ENCODE measurements at regions not wholly inside any gene's neighbourhood (a gene's known extent, or its start where the extent isn't known, plus 50 kb on each side); places are given as distances from the start of the nearest gene placed in this dataset.
A peak's percentile ranks its signal among the peaks of the same experiment; 100 is the strongest.

GRCh38 chr6:95515975-95516374, 61.4 kb upstream of the MANEA start:
- H3K27ac ChIP-seq: no peak overlapping the region
- H3K27me3 ChIP-seq: no peaks in the 10 kb centered on the region
- no peaks in the 10 kb centered on the region for H3K4me1 ChIP-seq
- intact Hi-C loops (cut with DNase I; ENCODE audit: low total_unique reads): no loop called here
- no peaks in the 10 kb centered on the region for H3K9me3 ChIP-seq
- TF ChIP-seq CTCF (IDR thresholded peaks at IDR 0.05): no peak
- TF ChIP-seq POLR2A (IDR thresholded peaks at IDR 0.05): no peak
- no peaks in the 10 kb centered on the region for H3K36me3 ChIP-seq (ENCODE audit: low read depth, missing control alignments)
- DNase-seq: no peak
- no peak overlapping the region for H3K4me3 ChIP-seq
- WGBS, 2 donors: 84 to 86% methylated on average over 2 of the region's 2 CpGs

GRCh38 chr6:95517004-95517403, 60.3 kb upstream of the MANEA start:
- Histone ChIP-seq H3K36me3 (ENCODE audit: low read depth, missing control alignments) (no peaks in the 10 kb centered on the region), H3K27me3 (no peaks in the 10 kb centered on the region), H3K9me3 (no peaks in the 10 kb centered on the region), H3K4me1 (peaks cover 6% of the 10 kb centered on the region), H3K27ac (no peak overlapping the region), H3K4me3 (no peak overlapping the region)
- no peak for TF ChIP-seq POLR2A (IDR thresholded peaks at IDR 0.05)
- TF ChIP-seq CTCF (IDR thresholded peaks at IDR 0.05): no peak
- intact Hi-C loops (cut with DNase I; ENCODE audit: low total_unique reads): no loop called here
- 76 to 88% methylated on average over 2 of the region's 2 CpGs for WGBS, 2 donors
- no peak for DNase-seq

- TF ChIP-seq POLR2A (IDR thresholded peaks at IDR 0.05) (no peak), CTCF (IDR thresholded peaks at IDR 0.05) (no peak)
Observed at GRCh38 chr6:95517568-95517967, 59.8 kb upstream of the MANEA start.

GRCh38 chr6:95518630-95519227, 58.6 kb upstream of the MANEA start:
- Histone ChIP-seq H3K27me3 (no peaks in the 10 kb centered on the region), H3K4me1 (peaks cover 6% of the 10 kb centered on the region), H3K4me3 (peak overlapping the region; percentile 31 to 43), H3K36me3 (ENCODE audit: low read depth, missing control alignments) (no peaks in the 10 kb centered on the region), H3K9me3 (no peaks in the 10 kb centered on the region), H3K27ac (no peak overlapping the region)
- intact Hi-C loops (cut with DNase I; ENCODE audit: low total_unique reads): no loop called here
- WGBS, 2 donors: 50 to 81% methylated on average over 10 to 11 of the region's 15 CpGs
- no peak for TF ChIP-seq POLR2A (IDR thresholded peaks at IDR 0.05)
- no peak for TF ChIP-seq CTCF (IDR thresholded peaks at IDR 0.05)
- no peak for DNase-seq

More at GRCh38 chr6:95517568-95517967, 59.8 kb upstream of the MANEA start:
- Histone ChIP-seq H3K4me3 (no peak overlapping the region), H3K36me3 (ENCODE audit: low read depth, missing control alignments) (no peaks in the 10 kb centered on the region), H3K27ac (no peak overlapping the region), H3K4me1 (peaks cover 6% of the 10 kb centered on the region), H3K27me3 (no peaks in the 10 kb centered on the region), H3K9me3 (no peaks in the 10 kb centered on the region)
- no peak for DNase-seq
- WGBS, 2 donors: 37 to 49% methylated on average over 3 of the region's 3 CpGs
- intact Hi-C loops (cut with DNase I; ENCODE audit: low total_unique reads): no loop called here

Measured in testis (tissue), 2 donors.